Vagina (tissue), 2 donors: ENCODE measurements at regions not wholly inside any gene's neighbourhood (a gene's known extent, or its start where the extent isn't known, plus 50 kb on each side); places are given as distances from the start of the nearest gene placed in this dataset.

Source experiments
- DNase-seq, 2 donors: peaks; one replicate each; pipeline ENCODE4 v3.0.0-alpha.2; 2017; ENCODE audit errors: extremely low spot score in 2 of 2
- H3K27ac ChIP-seq: fragments of 200-600 bp; sonication (generic); one replicate; pipeline ENCODE4 v1.5.1; 2019
- H3K27me3 ChIP-seq: fragments of 200-600 bp; sonication (generic); one replicate; pipeline ENCODE4 v1.5.1; 2019
- H3K36me3 ChIP-seq, 2 donors: fragments of 200-600 bp; sonication (generic); one replicate each; pipeline ENCODE4 v1.5.1; 2017 to 2019
- H3K4me1 ChIP-seq: fragments of 200-600 bp; sonication (generic); one replicate; pipeline ENCODE4 v1.5.1; 2019
- H3K4me3 ChIP-seq, 2 donors: fragments of 200-600 bp; sonication (generic); 1 replicate in 1 of 2; 2 replicates in 1 of 2; pipeline ENCODE4 v1.5.1; 2016 to 2019
- H3K9me3 ChIP-seq: fragments of 200-600 bp; sonication (generic); one replicate; pipeline ENCODE4 v1.5.1; 2019
- CTCF ChIP-seq, 3 experiments: fragments of 450-650 bp in 2 of 3; fragments of 200-600 bp in 1 of 3; sonication (generic) in 1 of 3; IDR thresholded peaks; one replicate each; pipeline ENCODE4 v1.5.1; 2017 to 2019; ENCODE audit warnings: antibody characterized with exemption in 3 of 3, mild to moderate bottlenecking in 2 of 3, moderate library complexity in 2 of 3
- POLR2A ChIP-seq, 2 donors: fragments of 450-650 bp; IDR thresholded peaks; one replicate each; pipeline ENCODE4 v1.6.1; 2017; ENCODE audit warnings: antibody characterized with exemption in 2 of 2, mild to moderate bottlenecking in 2 of 2, moderate library complexity in 2 of 2
- POLR2AphosphoS5 ChIP-seq, 2 donors: sonication (generic); formaldehyde crosslinking; IDR thresholded peaks; one replicate each; pipeline ENCODE4 v1.9.0; 2017; ENCODE audit warnings: antibody characterized with exemption in 2 of 2, mild to moderate bottlenecking in 2 of 2, low read depth in 1 of 2; ENCODE audit not compliant: insufficient read depth in 1 of 2
- intact Hi-C: fragments of 100-400 bp; cut with DNase I; formaldehyde crosslinking; loops from one replicate; pipeline ENCODE4 v1.15.1; 2023

GRCh38 chr16:59699786-59700185, 965.7 kb upstream of the GOT2 start:
- TF ChIP-seq POLR2A (IDR thresholded peaks at IDR 0.05) (no peak), POLR2AphosphoS5 (IDR thresholded peaks at IDR 0.05; ENCODE audit: insufficient read depth in 1 of 2, low read depth in 1 of 2) (no peak), CTCF (IDR thresholded peaks at IDR 0.05) (no peak)
- H3K27ac ChIP-seq = no peak overlapping the region
- intact Hi-C loops = no loop called here

GRCh38 chr16:59698346-59699020, 964.4 kb upstream of the GOT2 start:
- H3K9me3 ChIP-seq = no peaks in the 10 kb centered on the region
- H3K4me1 ChIP-seq = no peaks in the 10 kb centered on the region
- intact Hi-C loops = no loop called here
- DNase-seq = no peak
- no peak for TF ChIP-seq POLR2A (IDR thresholded peaks at IDR 0.05)
- no peak overlapping the region for H3K27ac ChIP-seq
- H3K4me3 ChIP-seq = no peak overlapping the region
- no peaks in the 10 kb centered on the region for H3K27me3 ChIP-seq
- no peaks in the 10 kb centered on the region for H3K36me3 ChIP-seq

More at GRCh38 chr16:59699786-59700185, 965.7 kb upstream of the GOT2 start:
- Histone ChIP-seq H3K36me3 (no peaks in the 10 kb centered on the region), H3K9me3 (no peaks in the 10 kb centered on the region), H3K27me3 (no peaks in the 10 kb centered on the region), H3K4me1 (no peaks in the 10 kb centered on the region), H3K4me3 (no peak overlapping the region)
- no peak for DNase-seq

DNA sequence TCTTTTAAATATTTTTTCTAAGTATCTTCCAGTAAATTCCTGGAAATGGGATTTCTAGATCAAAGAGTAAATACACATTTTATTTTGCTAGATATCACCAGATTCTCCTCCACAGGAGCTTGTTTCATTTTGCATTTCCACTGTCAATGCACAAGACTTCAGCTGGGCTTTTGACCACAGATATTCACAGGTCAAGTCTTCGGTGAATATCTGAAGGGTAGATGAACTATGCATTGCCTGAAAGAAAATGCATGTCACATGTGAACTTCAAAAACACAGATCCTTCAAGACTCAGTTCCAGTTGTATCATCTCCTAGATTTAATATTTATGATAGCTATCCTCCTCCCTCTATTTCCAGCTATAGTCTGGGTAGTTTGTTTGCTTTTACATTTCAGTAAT, 963.6 kb upstream of the GOT2 start:
- no peaks in the 10 kb centered on the region for H3K9me3 ChIP-seq
- TF ChIP-seq POLR2A (IDR thresholded peaks at IDR 0.05) = no peak
- no peak for TF ChIP-seq POLR2AphosphoS5 (IDR thresholded peaks at IDR 0.05; ENCODE audit: insufficient read depth in 1 of 2, low read depth in 1 of 2)
- no peak for TF ChIP-seq CTCF (IDR thresholded peaks at IDR 0.05)
- intact Hi-C loops = no loop called here
- H3K4me3 ChIP-seq = no peak overlapping the region
- no peaks in the 10 kb centered on the region for H3K36me3 ChIP-seq
- H3K4me1 ChIP-seq = no peaks in the 10 kb centered on the region
- no peaks in the 10 kb centered on the region for H3K27me3 ChIP-seq
- H3K27ac ChIP-seq = no peak overlapping the region
- no peak for DNase-seq

DNA sequence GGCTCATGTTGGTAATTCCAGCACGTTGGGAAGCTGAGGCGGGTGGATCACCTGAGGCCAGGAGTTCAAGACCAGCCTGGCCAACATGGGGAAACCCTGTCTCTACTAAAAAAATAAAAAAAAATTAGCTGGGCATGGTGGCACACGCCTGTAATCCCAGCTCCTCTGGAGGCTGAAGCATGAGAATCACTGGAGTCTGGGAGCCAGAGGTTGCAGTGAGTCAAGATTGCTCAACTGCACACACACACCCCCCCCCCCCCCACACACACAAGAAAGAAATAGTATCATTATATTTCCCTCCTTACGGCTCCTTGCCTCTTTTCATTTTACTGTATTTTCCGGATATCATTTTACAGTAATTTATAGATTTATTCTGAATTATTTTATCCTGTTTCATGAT, 963.1 kb upstream of the GOT2 start:
- Histone ChIP-seq H3K27me3 (no peaks in the 10 kb centered on the region), H3K4me3 (no peak overlapping the region), H3K36me3 (no peaks in the 10 kb centered on the region), H3K4me1 (no peaks in the 10 kb centered on the region), H3K9me3 (no peaks in the 10 kb centered on the region), H3K27ac (no peak overlapping the region)
- no peak for DNase-seq
- TF ChIP-seq CTCF (IDR thresholded peaks at IDR 0.05) (no peak), POLR2AphosphoS5 (IDR thresholded peaks at IDR 0.05; ENCODE audit: insufficient read depth in 1 of 2, low read depth in 1 of 2) (no peak), POLR2A (IDR thresholded peaks at IDR 0.05) (no peak)
- intact Hi-C loops = no loop called here

DNA sequence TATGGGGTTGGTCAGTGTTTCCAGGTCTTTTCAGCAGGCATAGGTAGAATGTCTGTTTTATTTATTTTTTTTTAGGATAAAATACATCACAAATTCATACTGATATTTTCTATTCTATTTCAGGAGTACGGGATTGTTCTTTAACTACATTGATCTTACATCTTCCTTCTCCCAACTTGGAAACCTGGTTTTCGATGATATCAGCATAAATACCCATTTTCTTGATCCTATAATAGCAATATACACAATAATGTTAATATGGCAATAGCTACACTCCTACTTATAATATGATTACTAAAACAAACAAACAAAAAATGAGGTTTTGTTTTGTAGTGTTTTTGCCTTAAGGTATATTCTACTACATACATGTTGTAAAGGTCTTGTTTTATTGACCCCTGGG, 962.4 kb upstream of the GOT2 start:
- no peak for DNase-seq
- no peak overlapping the region for H3K27ac ChIP-seq
- intact Hi-C loops = no loop called here
- H3K4me1 ChIP-seq = no peaks in the 10 kb centered on the region
- TF ChIP-seq POLR2A (IDR thresholded peaks at IDR 0.05) (no peak), CTCF (IDR thresholded peaks at IDR 0.05) (no peak), POLR2AphosphoS5 (IDR thresholded peaks at IDR 0.05; ENCODE audit: insufficient read depth in 1 of 2, low read depth in 1 of 2) (no peak)
- H3K36me3 ChIP-seq = no peaks in the 10 kb centered on the region
- H3K27me3 ChIP-seq = no peaks in the 10 kb centered on the region
- no peaks in the 10 kb centered on the region for H3K9me3 ChIP-seq
- H3K4me3 ChIP-seq = no peak overlapping the region
